Parathyroid adenoma (tissue), 2 donors: ENCODE measurements at regions not wholly inside any gene's neighbourhood (a gene's known extent, or its start where the extent isn't known, plus 50 kb on each side); places are given as distances from the start of the nearest gene placed in this dataset.

Experiments used
- H2AFZ ChIP-seq: fragments of 300-600 bp; sonication (generic); one replicate; pipeline ENCODE4 v1.7.0; 2017; ENCODE audit warnings: antibody characterized with exemption, mild to moderate bottlenecking
- H3K27ac ChIP-seq: fragments of 300-600 bp; sonication (generic); one replicate; pipeline ENCODE4 v1.7.0; 2017
- H3K27me3 ChIP-seq: fragments of 300-600 bp; sonication (generic); one replicate; pipeline ENCODE4 v1.7.0; 2017; ENCODE audit warnings: low read length; ENCODE audit not compliant: control insufficient read depth, insufficient read depth
- H3K36me3 ChIP-seq: fragments of 300-600 bp; sonication (generic); one replicate; pipeline ENCODE4 v1.7.0; 2017; ENCODE audit warnings: low read length; ENCODE audit not compliant: control insufficient read depth, insufficient read depth
- H3K4me1 ChIP-seq: fragments of 300-600 bp; sonication (generic); one replicate; pipeline ENCODE4 v1.7.0; 2017; ENCODE audit warnings: control low read depth
- H3K4me2 ChIP-seq: fragments of 300-600 bp; sonication (generic); one replicate; pipeline ENCODE4 v1.7.0; 2017; ENCODE audit warnings: low read length
- H3K4me3 ChIP-seq: fragments of 300-600 bp; sonication (generic); one replicate; pipeline ENCODE4 v1.7.0; 2017; ENCODE audit warnings: low read depth, low read length
- H3K79me2 ChIP-seq: fragments of 300-600 bp; sonication (generic); one replicate; pipeline ENCODE4 v1.7.0; 2017; ENCODE audit warnings: control low read depth
- H3K9ac ChIP-seq: fragments of 300-600 bp; sonication (generic); one replicate; pipeline ENCODE4 v1.7.0; 2017; ENCODE audit warnings: mild to moderate bottlenecking
- H3K9me3 ChIP-seq: fragments of 300-600 bp; sonication (generic); one replicate; pipeline ENCODE4 v1.7.0; 2017; ENCODE audit warnings: low read length; ENCODE audit not compliant: control insufficient read depth
- CTCF ChIP-seq: fragments of 300-600 bp; sonication (generic); IDR thresholded peaks from one replicate; pipeline ENCODE4 v1.7.0; 2017; ENCODE audit warnings: antibody characterized with exemption, mild to moderate bottlenecking
- donor health status: primary hyperparathyroidism.

GRCh38 chr1:87878873-87879272 lies 550.2 kb downstream of the LMO4 start:
- Histone ChIP-seq H3K9me3 (no peaks in the 10 kb centered on the region), H3K9ac (no peak overlapping the region), H3K79me2 (no peaks in the 10 kb centered on the region), H3K4me1 (no peaks in the 10 kb centered on the region), H3K36me3 (no peaks in the 10 kb centered on the region), H2AFZ (no peak overlapping the region), H3K4me3 (no peak overlapping the region), H3K4me2 (no peak overlapping the region), H3K27me3 (no peaks in the 10 kb centered on the region), H3K27ac (no peak overlapping the region)
- no peak for TF ChIP-seq CTCF

GRCh38 chr1:87880098-87880760 lies 551.5 kb downstream of the LMO4 start:
- Histone ChIP-seq H3K79me2 (no peaks in the 10 kb centered on the region), H3K9ac (no peak overlapping the region), H3K4me3 (no peak overlapping the region), H3K4me2 (no peak overlapping the region), H3K9me3 (no peaks in the 10 kb centered on the region), H3K27ac (no peak overlapping the region), H3K27me3 (no peaks in the 10 kb centered on the region), H3K36me3 (no peaks in the 10 kb centered on the region), H3K4me1 (no peaks in the 10 kb centered on the region), H2AFZ (no peak overlapping the region)
- no peak for TF ChIP-seq CTCF

GRCh38 chr1:87880764-87881163 lies 552.1 kb downstream of the LMO4 start:
- Histone ChIP-seq H3K36me3 (no peaks in the 10 kb centered on the region), H3K4me1 (no peaks in the 10 kb centered on the region)

GRCh38 chr1:87883906-87884305 lies 555.2 kb downstream of the LMO4 start:
- H3K27ac ChIP-seq = no peak overlapping the region
- no peaks in the 10 kb centered on the region for H3K79me2 ChIP-seq
- no peaks in the 10 kb centered on the region for H3K36me3 ChIP-seq
- H3K9ac ChIP-seq = no peak overlapping the region
- H3K4me1 ChIP-seq = no peaks in the 10 kb centered on the region
- H3K27me3 ChIP-seq = no peaks in the 10 kb centered on the region
- no peak overlapping the region for H3K4me3 ChIP-seq
- H3K4me2 ChIP-seq = no peak overlapping the region
- no peak overlapping the region for H2AFZ ChIP-seq
- TF ChIP-seq CTCF = no peak
- H3K9me3 ChIP-seq = no peaks in the 10 kb centered on the region

More at GRCh38 chr1:87880764-87881163, 552.1 kb downstream of the LMO4 start:
- no peaks in the 10 kb centered on the region for H3K79me2 ChIP-seq
- no peak overlapping the region for H3K9ac ChIP-seq
- no peaks in the 10 kb centered on the region for H3K27me3 ChIP-seq
- H2AFZ ChIP-seq = no peak overlapping the region
- no peak overlapping the region for H3K27ac ChIP-seq
- TF ChIP-seq CTCF = no peak
- no peak overlapping the region for H3K4me3 ChIP-seq
- H3K9me3 ChIP-seq = no peaks in the 10 kb centered on the region
- H3K4me2 ChIP-seq = no peak overlapping the region

- no peak overlapping the region for H3K9ac ChIP-seq
- no peak overlapping the region for H3K27ac ChIP-seq
- no peaks in the 10 kb centered on the region for H3K27me3 ChIP-seq
- H3K79me2 ChIP-seq = no peaks in the 10 kb centered on the region
- no peak overlapping the region for H3K4me2 ChIP-seq
- no peak overlapping the region for H2AFZ ChIP-seq
- no peak overlapping the region for H3K4me3 ChIP-seq
- no peak for TF ChIP-seq CTCF
- no peaks in the 10 kb centered on the region for H3K4me1 ChIP-seq
- H3K9me3 ChIP-seq = no peaks in the 10 kb centered on the region
- no peaks in the 10 kb centered on the region for H3K36me3 ChIP-seq
These were observed 555.9 kb downstream of the LMO4 start for GRCh38 chr1:87884581-87884980.
